K562 (cell line): ENCODE measurements at regions not wholly inside any gene's neighbourhood (a gene's known extent, or its start where the extent isn't known, plus 50 kb on each side); places are given as distances from the start of the nearest gene placed in this dataset.

Source experiments
- ATAC-seq: fragments of 200-7000 bp; cut with Tn5 transposase; 3 replicates; pipeline ENCODE4 v1.9.1; 2020; ENCODE audit warnings: moderate library complexity
- BruUV-seq: library from RNA; stranded (reverse); fragments of 400-500 nt; replicated peaks from 2 replicates; lab custom pipeline; 2021; lab: Mats Ljungman, UMichigan
- CTCF ChIA-PET: fragments of 300-600 bp; formaldehyde crosslinking; extraction: SDS; loops from one replicate; lab custom pipeline; 2021; ENCODE audit warnings: low intra/inter-chr PET ratio; lab: Yijun Ruan, JAX
- POLR2A ChIA-PET: fragments of 300-600, 350-650 bp; sonication (Branson Sonifier 250); formaldehyde crosslinking; extraction: SDS; loops from one replicate; lab custom pipeline; 2021; ENCODE audit warnings: antibody characterized with exemption, inconsistent platforms; lab: Yijun Ruan, JAX
- DNase-seq, 4 experiments: peaks; one replicate each; pipeline versions ENCODE4 v3.0.0 to v3.0.0-alpha.2; 2011 to 2018; ENCODE audit warnings: low spot score in 3 of 4, mixed read lengths in 3 of 4; ENCODE audit errors: extremely low read depth in 1 of 4
- FAIRE-seq: peaks from 2 replicates; lab custom pipeline; 2011; peaks lifted over from hg19 to GRCh38; lab: Jason Lieb, UNC
- H2AFZ ChIP-seq: 2 replicates; pipeline ENCODE4 v1.6.0; 2011; ENCODE audit warnings: low read depth, low read length, control low read depth, inconsistent platforms
- H3K27ac ChIP-seq: fragments of 200-600 bp; 3 replicates; pipeline ENCODE4 v1.8.0; 2011; ENCODE audit warnings: low read depth, mild to moderate bottlenecking, control low read depth, inconsistent platforms, low read length, moderate library complexity, mixed read lengths; ENCODE audit errors: extremely low read depth
- H3K27me3 ChIP-seq, 2 experiments: fragments of 300-600 bp in 1 of 2; 2 replicates in 1 of 2; 3 replicates in 1 of 2; pipeline versions ENCODE4 v1.6.0 to v1.8.0; 2011; ENCODE audit warnings: inconsistent platforms in 2 of 2, low read length in 2 of 2, mild to moderate bottlenecking in 1 of 2, mixed read lengths in 1 of 2, moderate library complexity in 1 of 2; ENCODE audit not compliant: control insufficient read depth in 2 of 2, insufficient read depth in 2 of 2
- H3K36me3 ChIP-seq: fragments of 300-600 bp; 3 replicates; pipeline ENCODE4 v1.8.0; 2011; ENCODE audit warnings: mild to moderate bottlenecking, low read length, inconsistent platforms; ENCODE audit not compliant: control insufficient read depth, insufficient read depth
- H3K4me1 ChIP-seq, 2 experiments: fragments of 200-600 bp in 1 of 2; replicated peaks in 1 of 2; 2 replicates in 1 of 2; 3 replicates in 1 of 2; pipeline versions ENCODE4 v1.5.1 to v1.8.0; 2011; ENCODE audit warnings: inconsistent platforms in 2 of 2, low read length in 2 of 2, mild to moderate bottlenecking in 1 of 2, mixed read lengths in 1 of 2, moderate library complexity in 1 of 2; ENCODE audit not compliant: control insufficient read depth in 2 of 2, insufficient read depth in 2 of 2
- H3K4me2 ChIP-seq: 2 replicates; pipeline ENCODE4 v1.6.1; 2011; ENCODE audit warnings: low read length, control low read depth, inconsistent platforms, mixed read lengths; ENCODE audit not compliant: insufficient read depth
- H3K4me3 ChIP-seq: fragments of 200-600 bp; sonication (generic), shearing (Covaris generic); 2 replicates; pipeline ENCODE4 v1.5.1; 2016; ENCODE audit warnings: control low read depth, inconsistent platforms
- H3K79me2 ChIP-seq: fragments of 200-600 bp; 3 replicates; pipeline ENCODE4 v1.8.0; 2011; ENCODE audit warnings: low read length, inconsistent platforms; ENCODE audit not compliant: control insufficient read depth, insufficient read depth
- H3K9ac ChIP-seq, 2 experiments: 2 replicates each; pipeline versions ENCODE4 v1.6.0 to v1.6.1; 2011; ENCODE audit warnings: low read depth in 2 of 2, low read length in 2 of 2, control low read depth in 1 of 2, inconsistent platforms in 1 of 2, mild to moderate bottlenecking in 1 of 2, mixed read lengths in 1 of 2; ENCODE audit not compliant: insufficient read depth in 1 of 2
- H3K9me1 ChIP-seq: one replicate; pipeline ENCODE4 v1.6.0; 2011; ENCODE audit warnings: inconsistent platforms, mild to moderate bottlenecking, low read length, moderate library complexity; ENCODE audit not compliant: control insufficient read depth, insufficient read depth
- H3K9me3 ChIP-seq: replicated peaks from 2 replicates; pipeline ENCODE4 v1.5.1; 2011; ENCODE audit warnings: low read depth, low read length, inconsistent platforms; ENCODE audit not compliant: control insufficient read depth, insufficient read depth
- H4K20me1 ChIP-seq: replicated peaks from 2 replicates; pipeline ENCODE4 v1.6.1; 2011; ENCODE audit warnings: low read length, inconsistent platforms, mixed read lengths; ENCODE audit not compliant: control insufficient read depth, insufficient read depth
- CBFA2T3 ChIP-seq: fragments of 450-650 bp; IDR thresholded peaks from 2 replicates; pipeline ENCODE4 v1.6.1; 2017
- CBX3 ChIP-seq, 2 experiments: IDR thresholded peaks; 1 replicate in 1 of 2; 2 replicates in 1 of 2; pipeline ENCODE4 v1.6.1; 2012; ENCODE audit warnings: inconsistent platforms in 2 of 2, low read length in 2 of 2, borderline replicate concordance in 1 of 2, control low read depth in 1 of 2
- HDAC1 ChIP-seq, 2 experiments: fragments of 450-650 bp; IDR thresholded peaks; 2 replicates each; pipeline ENCODE4 v1.6.1; 2016 to 2017; ENCODE audit warnings: inconsistent platforms in 1 of 2, mild to moderate bottlenecking in 1 of 2, moderate library complexity in 1 of 2
- HIVEP1 ChIP-seq: fragments of 250-450 bp; sonication (Bioruptor Pico); IDR thresholded peaks from 2 replicates; pipeline ENCODE4 v1.4.0; 2020; ENCODE audit warnings: mild to moderate bottlenecking
- HNRNPH1 ChIP-seq: fragments of 200-400 bp; formaldehyde crosslinking; optimal IDR thresholded peaks from 2 replicates; pipeline ENCODE3; 2017; ENCODE audit warnings: low read depth, mild to moderate bottlenecking, low read length, moderate library complexity
- KDM4B ChIP-seq, 2 experiments: fragments of 450-650 bp in 1 of 2; sonication (generic) in 1 of 2; IDR thresholded peaks; 2 replicates each; pipeline ENCODE4 v1.6.1; 2016 to 2017; ENCODE audit warnings: borderline replicate concordance in 2 of 2, antibody characterized with exemption in 1 of 2, low read depth in 1 of 2, mild to moderate bottlenecking in 1 of 2
- KHSRP ChIP-seq: fragments of 450-650 bp; IDR thresholded peaks from 2 replicates; pipeline ENCODE4 v1.6.1; 2017
- KLF6 ChIP-seq: fragments of 250-450 bp; sonication (Bioruptor Pico); IDR thresholded peaks from 2 replicates; pipeline ENCODE4 v1.4.0; 2020; ENCODE audit warnings: mild to moderate bottlenecking, moderate library complexity, borderline replicate concordance
- NR2F6 ChIP-seq: fragments of 450-650 bp; formaldehyde crosslinking; IDR thresholded peaks from 2 replicates; pipeline ENCODE4 v1.4.0; 2020; ENCODE audit warnings: mild to moderate bottlenecking
- PPARD ChIP-seq: fragments of 250-450 bp; sonication (Bioruptor Pico); IDR thresholded peaks from 2 replicates; pipeline ENCODE4 v1.8.0; 2022; ENCODE audit warnings: inconsistent platforms, mild to moderate bottlenecking, moderate library complexity
- RNF2 ChIP-seq: sonication (generic); IDR thresholded peaks from 2 replicates; pipeline ENCODE4 v1.6.1; 2016
- SRSF1 ChIP-seq: fragments of 200-400 bp; formaldehyde crosslinking; IDR thresholded peaks from 2 replicates; pipeline ENCODE4 v1.6.1; 2017; ENCODE audit warnings: mild to moderate bottlenecking, low read depth, low read length, moderate library complexity
- ZNF124 ChIP-seq: sonication (generic); formaldehyde crosslinking; IDR thresholded peaks from 2 replicates; pipeline ENCODE4 v1.8.1; 2022; ENCODE audit warnings: missing genetic modification reagents
- ZNF507 ChIP-seq: conservative IDR thresholded peaks from 2 replicates; pipeline ENCODE4 v1.6.1; 2017; ENCODE audit warnings: missing genetic modification characterization, missing compliant biosample characterization
- WGBS: fragments of 100-300 bp; shearing (Covaris generic); methylation state at CpG from one replicate; pipeline ENCODE4 v1.1.6; 2016; ENCODE audit warnings: low coverage, mixed read lengths; ENCODE audit not compliant: insufficient coverage; ENCODE audit errors: missing lambda C conversion rate; 5-methylcytosine and 5-hydroxymethylcytosine counted together
- in situ Hi-C: fragments of 300-500 bp; cut with MboI; formaldehyde crosslinking; loops from 4 replicates; pipeline ENCODE4 v1.15.0; 2018; ENCODE audit warnings: inconsistent platforms, mixed read lengths
- intact Hi-C: fragments of 100-400 bp; cut with micrococcal nuclease; formaldehyde crosslinking; loops from 2 replicates; pipeline ENCODE4 v1.14.2; 2022

- 0% methylated on average over 10 of the region's 15 CpGs for WGBS
- ATAC-seq (no peak), FAIRE-seq (no peak), DNase-seq (no peak)
- no peak overlapping the region for H3K4me3 ChIP-seq
- ChIA-PET POLR2A (interaction anchor here (0.6 kb wide), 2 partner anchors 18 to 279 kb away, joined by 3 to 4 read pairs; no protein-coding TSS in a partner anchor), CTCF (no interaction called here)
- in situ Hi-C loops, result no loop called here
- no TSS peak for BruUV-seq
- no peaks in the 10 kb centered on the region for H3K36me3 ChIP-seq
- H3K27ac ChIP-seq, result no peak overlapping the region
- no peaks in the 10 kb centered on the region for H4K20me1 ChIP-seq
- H3K9ac ChIP-seq, result no peak overlapping the region
- H3K9me1 ChIP-seq, result no peaks in the 10 kb centered on the region
- no peak overlapping the region for H3K4me2 ChIP-seq
- peaks cover 0 to 4% of the 10 kb centered on the region in 2 experiments; a peak in 1 of 5 replicates for H3K27me3 ChIP-seq
- no peaks in the 10 kb centered on the region for H3K4me1 ChIP-seq
- intact Hi-C loops, result no loop called here
- H3K79me2 ChIP-seq, result no peaks in the 10 kb centered on the region
- H3K9me3 ChIP-seq, result no peaks in the 10 kb centered on the region
- TF ChIP-seq ZNF507 (tag) (no peak), NR2F6 (CRISPR knock-in tag) (no peak), KLF6 (CRISPR knock-in tag) (no peak), HDAC1 (IDR thresholded peaks at IDR 0.05) (no peak), PPARD (CRISPR knock-in tag) (no peak), HIVEP1 (no peak), HNRNPH1 (no peak), KHSRP (no peak), CBFA2T3 (no peak), RNF2 (no peak), CBX3 (IDR thresholded peaks at IDR 0.05; ENCODE audit: borderline replicate concordance in 1 of 2, low read length in 2 of 2) (no peak), KDM4B (IDR thresholded peaks at IDR 0.05; ENCODE audit: borderline replicate concordance in 2 of 2, low read depth in 1 of 2) (no peak), ZNF124 (CRISPR knock-in tag) (no peak), SRSF1 (no peak)
- H2AFZ ChIP-seq, result no peak overlapping the region
Measured at GRCh38 chr3:127443581-127444375, 146.8 kb downstream of the TPRA1 start.
